ENCODE measurements at regions not wholly inside any gene's neighbourhood (a gene's known extent, or its start where the extent isn't known, plus 50 kb on each side); places are given as distances from the start of the nearest gene placed in this dataset.

DNA sequence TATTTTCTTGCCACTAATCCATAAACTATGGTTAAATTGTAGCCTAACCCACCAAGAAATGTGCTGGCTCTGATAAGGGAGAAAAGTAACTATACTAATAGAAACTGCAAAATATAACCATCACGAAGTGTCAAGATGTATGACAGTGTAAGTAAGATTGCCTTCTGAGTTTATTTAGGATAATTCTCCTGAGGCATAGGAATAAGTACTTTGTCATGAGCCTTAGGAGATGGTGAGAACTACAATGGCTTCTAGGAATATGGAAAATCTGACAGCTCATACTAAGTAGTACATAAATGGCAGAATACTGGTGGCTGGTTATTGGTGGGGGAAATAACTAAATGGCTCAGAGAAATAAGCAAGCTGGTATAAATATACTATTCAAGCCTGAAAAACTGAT lies 543.9 kb downstream of the PRR16 start:
- intact Hi-C loops (cut with micrococcal nuclease), result loop anchor here (5.0 kb wide), 1 partner anchor 114 kb away; no protein-coding TSS in a partner anchor

More for the DNA sequence above, 543.9 kb downstream of the PRR16 start:
- no peaks in the 10 kb centered on the region for H4K20me1 ChIP-seq (ENCODE audit: insufficient read depth, low read length)
- no peaks in the 10 kb centered on the region for H3K79me1 ChIP-seq (ENCODE audit: low read depth in 1 of 2, low read length in 2 of 2)
- H3K14ac ChIP-seq (replicated peaks; ENCODE audit: low read depth, low read length), result no peak overlapping the region
- no peak for TF ChIP-seq SMC3 (IDR thresholded peaks at IDR 0.05; ENCODE audit: low read depth, low read length)
- no peak for TF ChIP-seq CEBPB (IDR thresholded peaks at IDR 0.05; ENCODE audit: low read depth, low read length)
- TF ChIP-seq BHLHE40 (IDR thresholded peaks at IDR 0.05; ENCODE audit: low read depth, low read length), result no peak
- TF ChIP-seq MAFK (IDR thresholded peaks at IDR 0.05; ENCODE audit: low read depth, low read length), result no peak
- TF ChIP-seq POLR2A (IDR thresholded peaks at IDR 0.05; ENCODE audit: low read depth, low read length), result no peak
- H2BK20ac ChIP-seq (ENCODE audit: low read depth, low read length), result no peak overlapping the region
- no peaks in the 10 kb centered on the region for H3K9me1 ChIP-seq (ENCODE audit: insufficient read depth, low read length)
- no peak overlapping the region for H3K23ac ChIP-seq (ENCODE audit: low read depth, low read length)
- H3K36me3 ChIP-seq (ENCODE audit: control insufficient read depth, insufficient read depth, low read length), result no peaks in the 10 kb centered on the region
- H2BK120ac ChIP-seq (ENCODE audit: low read depth, low read length), result no peak overlapping the region
- no peak overlapping the region for H2AK9ac ChIP-seq (replicated peaks; ENCODE audit: low read depth, low read length, poor library complexity)
- no peak overlapping the region for H4K5ac ChIP-seq (ENCODE audit: low read depth, low read length)
- no peak overlapping the region for H3K9ac ChIP-seq (ENCODE audit: low read depth, low read length)
- no peak overlapping the region for H3K18ac ChIP-seq (ENCODE audit: low read depth, low read length)
- H4K91ac ChIP-seq (ENCODE audit: insufficient read depth, low read depth, low read length), result no peak overlapping the region
- no peak overlapping the region for H3K4me3 ChIP-seq (ENCODE audit: insufficient read depth, low read depth, low read length)
- no peak overlapping the region for H3K56ac ChIP-seq (ENCODE audit: extremely low read depth, insufficient read depth, low read length)
- no peak overlapping the region for H2AK5ac ChIP-seq (ENCODE audit: low read depth, low read length)
- ATAC-seq (ENCODE audit: low read depth) (no peak), DNase-seq (no peak)
- H4K8ac ChIP-seq (ENCODE audit: low read depth in 2 of 2, low read length in 2 of 2), result no peak overlapping the region
- H3K9me3 ChIP-seq (ENCODE audit: control insufficient read depth, insufficient read depth, low read length), result no peaks in the 10 kb centered on the region
- WGBS, 2 experiments (ENCODE audit: extremely low coverage in 2 of 2, insufficient read length in 1 of 2), result no CpG with 5 or more reads among the region's 1 CpG
- no peaks in the 10 kb centered on the region for H3K27me3 ChIP-seq (ENCODE audit: control insufficient read depth, insufficient read depth, low read length)
- no peaks in the 10 kb centered on the region for H3K4me1 ChIP-seq (ENCODE audit: control insufficient read depth, insufficient read depth, low read length)
- H3K27ac ChIP-seq (ENCODE audit: insufficient read depth, low read length), result no peak overlapping the region
- H2BK5ac ChIP-seq (ENCODE audit: low read depth, low read length, poor library complexity, severe bottlenecking), result no peak overlapping the region
- H2AFZ ChIP-seq (replicated peaks; ENCODE audit: low read length, poor library complexity), result no peak overlapping the region
- no peak overlapping the region for H3K4ac ChIP-seq (ENCODE audit: low read depth, low read length)
- in situ Hi-C loops (cut with MboI; ENCODE audit: low sequenced_read_pairs) (no loop called here), dilution Hi-C loops (cut with HindIII; ENCODE audit: low sequenced_read_pairs, unreplicated experiment) (no loop called here)
- no TSS peak for BruUV-seq (replicated peaks)
- no peak overlapping the region for H2BK15ac ChIP-seq (ENCODE audit: low read depth, low read length)
- POLR2A ChIA-PET (ENCODE audit: unreplicated experiment), result no interaction called here
- CTCF ChIA-PET, result no interaction called here
- H3K4me2 ChIP-seq (ENCODE audit: low read depth, low read length), result no peak overlapping the region

All from IMR-90 (cell line).